AG09309 (cell line): ENCODE measurements at regions not wholly inside any gene's neighbourhood (a gene's known extent, or its start where the extent isn't known, plus 50 kb on each side); places are given as distances from the start of the nearest gene placed in this dataset.

ENCODE experiments used
- DNase-seq: peaks from one replicate; pipeline ENCODE4 v3.0.0-alpha.2; 2010; ENCODE audit warnings: low read depth
- H3K4me3 ChIP-seq: 2 replicates; pipeline ENCODE4 v1.5.1; 2011; ENCODE audit warnings: mild to moderate bottlenecking, low read depth, low read length, moderate library complexity; ENCODE audit not compliant: control insufficient read depth
- CTCF ChIP-seq: IDR thresholded peaks from 2 replicates; pipeline ENCODE4 v1.5.1; 2011; ENCODE audit warnings: mild to moderate bottlenecking, low read depth, low read length, inconsistent platforms; ENCODE audit not compliant: insufficient read depth, control insufficient read depth; ENCODE audit errors: missing control alignments

- no peak overlapping the region for H3K4me3 ChIP-seq
- DNase-seq, result no peak
- TF ChIP-seq CTCF, result no peak
These were observed 63.9 kb upstream of the GRIK3 start for GRCh38 chr1:37098237-37098636.

GRCh38 chr1:37100310-37100709, 66.0 kb upstream of the GRIK3 start:
- DNase-seq, result no peak
- no peak overlapping the region for H3K4me3 ChIP-seq
- no peak for TF ChIP-seq CTCF

- DNase-seq, result no peak
- TF ChIP-seq CTCF, result no peak
- H3K4me3 ChIP-seq, result no peak overlapping the region
These were observed 68.5 kb upstream of the GRIK3 start for GRCh38 chr1:37102656-37103382.

- no peak for DNase-seq
- H3K4me3 ChIP-seq, result no peak overlapping the region
- no peak for TF ChIP-seq CTCF
These were observed 71.6 kb upstream of the GRIK3 start for GRCh38 chr1:37105911-37106310.

- H3K4me3 ChIP-seq, result no peak overlapping the region
- TF ChIP-seq CTCF, result no peak
- DNase-seq, result no peak
These were observed 73.0 kb upstream of the GRIK3 start for GRCh38 chr1:37107153-37107907.

- TF ChIP-seq CTCF, result no peak
- H3K4me3 ChIP-seq, result no peak overlapping the region
- no peak for DNase-seq
These were observed 74.4 kb upstream of the GRIK3 start for GRCh38 chr1:37108596-37109188.
